Parathyroid adenoma (tissue), 2 donors: ENCODE measurements at regions not wholly inside any gene's neighbourhood (a gene's known extent, or its start where the extent isn't known, plus 50 kb on each side); places are given as distances from the start of the nearest gene placed in this dataset.
"Not testable (repeated sequence)": the region's sequence is repeated elsewhere in the genome, so short reads cannot be mapped to it uniquely, and the experiment has no call there.

ENCODE experiments used
- H2AFZ ChIP-seq: fragments of 300-600 bp; sonication (generic); one replicate; pipeline ENCODE4 v1.7.0; 2017; ENCODE audit warnings: antibody characterized with exemption, mild to moderate bottlenecking
- H3K27ac ChIP-seq: fragments of 300-600 bp; sonication (generic); one replicate; pipeline ENCODE4 v1.7.0; 2017
- H3K27me3 ChIP-seq: fragments of 300-600 bp; sonication (generic); one replicate; pipeline ENCODE4 v1.7.0; 2017; ENCODE audit warnings: low read length; ENCODE audit not compliant: control insufficient read depth, insufficient read depth
- H3K36me3 ChIP-seq: fragments of 300-600 bp; sonication (generic); one replicate; pipeline ENCODE4 v1.7.0; 2017; ENCODE audit warnings: low read length; ENCODE audit not compliant: control insufficient read depth, insufficient read depth
- H3K4me1 ChIP-seq: fragments of 300-600 bp; sonication (generic); one replicate; pipeline ENCODE4 v1.7.0; 2017; ENCODE audit warnings: control low read depth
- H3K4me2 ChIP-seq: fragments of 300-600 bp; sonication (generic); one replicate; pipeline ENCODE4 v1.7.0; 2017; ENCODE audit warnings: low read length
- H3K4me3 ChIP-seq: fragments of 300-600 bp; sonication (generic); one replicate; pipeline ENCODE4 v1.7.0; 2017; ENCODE audit warnings: low read depth, low read length
- H3K79me2 ChIP-seq: fragments of 300-600 bp; sonication (generic); one replicate; pipeline ENCODE4 v1.7.0; 2017; ENCODE audit warnings: control low read depth
- H3K9ac ChIP-seq: fragments of 300-600 bp; sonication (generic); one replicate; pipeline ENCODE4 v1.7.0; 2017; ENCODE audit warnings: mild to moderate bottlenecking
- H3K9me3 ChIP-seq: fragments of 300-600 bp; sonication (generic); one replicate; pipeline ENCODE4 v1.7.0; 2017; ENCODE audit warnings: low read length; ENCODE audit not compliant: control insufficient read depth
- TF ChIP-seq, protein P1 (sequence below): fragments of 300-600 bp; sonication (generic); IDR thresholded peaks from one replicate; pipeline ENCODE4 v1.7.0; 2017; ENCODE audit warnings: antibody characterized with exemption, mild to moderate bottlenecking
- donor health status: primary hyperparathyroidism.

GRCh38 chr4:135429528-135429927 is 1227.9 kb upstream of the PABPC4L start:
- H3K27ac ChIP-seq, result no peak overlapping the region
- H3K4me2 ChIP-seq, result no peak overlapping the region
- H3K9me3 ChIP-seq, result no peaks in the 10 kb centered on the region
- H3K9ac ChIP-seq, result no peak overlapping the region
- no peaks in the 10 kb centered on the region for H3K4me1 ChIP-seq
- TF ChIP-seq, protein P1, sequence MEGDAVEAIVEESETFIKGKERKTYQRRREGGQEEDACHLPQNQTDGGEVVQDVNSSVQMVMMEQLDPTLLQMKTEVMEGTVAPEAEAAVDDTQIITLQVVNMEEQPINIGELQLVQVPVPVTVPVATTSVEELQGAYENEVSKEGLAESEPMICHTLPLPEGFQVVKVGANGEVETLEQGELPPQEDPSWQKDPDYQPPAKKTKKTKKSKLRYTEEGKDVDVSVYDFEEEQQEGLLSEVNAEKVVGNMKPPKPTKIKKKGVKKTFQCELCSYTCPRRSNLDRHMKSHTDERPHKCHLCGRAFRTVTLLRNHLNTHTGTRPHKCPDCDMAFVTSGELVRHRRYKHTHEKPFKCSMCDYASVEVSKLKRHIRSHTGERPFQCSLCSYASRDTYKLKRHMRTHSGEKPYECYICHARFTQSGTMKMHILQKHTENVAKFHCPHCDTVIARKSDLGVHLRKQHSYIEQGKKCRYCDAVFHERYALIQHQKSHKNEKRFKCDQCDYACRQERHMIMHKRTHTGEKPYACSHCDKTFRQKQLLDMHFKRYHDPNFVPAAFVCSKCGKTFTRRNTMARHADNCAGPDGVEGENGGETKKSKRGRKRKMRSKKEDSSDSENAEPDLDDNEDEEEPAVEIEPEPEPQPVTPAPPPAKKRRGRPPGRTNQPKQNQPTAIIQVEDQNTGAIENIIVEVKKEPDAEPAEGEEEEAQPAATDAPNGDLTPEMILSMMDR, result no peak
- H3K36me3 ChIP-seq, result no peaks in the 10 kb centered on the region
- H3K27me3 ChIP-seq, result no peaks in the 10 kb centered on the region
- H2AFZ ChIP-seq, result no peak overlapping the region
- no peaks in the 10 kb centered on the region for H3K79me2 ChIP-seq
- H3K4me3 ChIP-seq, result no peak overlapping the region

GRCh38 chr4:135418353-135418752 is 1216.8 kb upstream of the PABPC4L start:
- TF ChIP-seq, protein P1, result no peak
- Histone ChIP-seq H3K9me3 (no peaks in the 10 kb centered on the region), H3K4me3 (no peak overlapping the region), H3K4me1 (no peaks in the 10 kb centered on the region), H3K36me3 (no peaks in the 10 kb centered on the region), H3K79me2 (no peaks in the 10 kb centered on the region), H3K27ac (no peak overlapping the region), H2AFZ (no peak overlapping the region), H3K4me2 (no peak overlapping the region), H3K27me3 (no peaks in the 10 kb centered on the region), H3K9ac (no peak overlapping the region)

GRCh38 chr4:135412213-135412612 is 1210.6 kb upstream of the PABPC4L start:
- no peak overlapping the region for H3K4me2 ChIP-seq
- TF ChIP-seq, protein P1, result no peak
- no peaks in the 10 kb centered on the region for H3K36me3 ChIP-seq
- no peak overlapping the region for H3K9ac ChIP-seq
- no peak overlapping the region for H3K4me3 ChIP-seq
- H3K27me3 ChIP-seq, result no peaks in the 10 kb centered on the region
- no peaks in the 10 kb centered on the region for H3K9me3 ChIP-seq
- H3K4me1 ChIP-seq, result no peaks in the 10 kb centered on the region
- H3K79me2 ChIP-seq, result no peaks in the 10 kb centered on the region
- no peak overlapping the region for H3K27ac ChIP-seq
- no peak overlapping the region for H2AFZ ChIP-seq

DNA sequence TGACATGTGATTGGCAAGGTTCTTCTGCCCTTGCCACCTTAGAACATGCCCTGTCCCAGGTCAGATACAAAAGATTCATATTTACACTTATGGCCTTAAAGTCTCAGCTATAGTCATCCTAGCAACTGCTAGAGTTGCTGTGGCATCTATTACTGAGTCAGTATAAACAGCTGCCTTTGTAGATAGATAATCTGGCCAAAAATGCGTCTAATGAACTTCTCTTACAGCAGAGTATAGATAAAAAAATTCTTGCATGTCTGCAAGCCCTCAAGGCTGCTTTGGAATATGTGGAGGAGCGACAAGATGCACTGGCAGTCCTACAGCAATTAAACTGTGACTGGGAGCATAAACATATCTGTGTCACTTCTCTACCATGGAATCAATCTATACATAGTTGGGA is 1209.7 kb upstream of the PABPC4L start:
- Histone ChIP-seq H3K4me3 (no peak overlapping the region), H3K27me3 (no peaks in the 10 kb centered on the region), H2AFZ (no peak overlapping the region), H3K27ac (no peak overlapping the region), H3K4me2 (no peak overlapping the region), H3K36me3 (no peaks in the 10 kb centered on the region), H3K9me3 (no peaks in the 10 kb centered on the region), H3K79me2 (no peaks in the 10 kb centered on the region), H3K4me1 (no peaks in the 10 kb centered on the region), H3K9ac (no peak overlapping the region)
- TF ChIP-seq, protein P1, result no peak

DNA sequence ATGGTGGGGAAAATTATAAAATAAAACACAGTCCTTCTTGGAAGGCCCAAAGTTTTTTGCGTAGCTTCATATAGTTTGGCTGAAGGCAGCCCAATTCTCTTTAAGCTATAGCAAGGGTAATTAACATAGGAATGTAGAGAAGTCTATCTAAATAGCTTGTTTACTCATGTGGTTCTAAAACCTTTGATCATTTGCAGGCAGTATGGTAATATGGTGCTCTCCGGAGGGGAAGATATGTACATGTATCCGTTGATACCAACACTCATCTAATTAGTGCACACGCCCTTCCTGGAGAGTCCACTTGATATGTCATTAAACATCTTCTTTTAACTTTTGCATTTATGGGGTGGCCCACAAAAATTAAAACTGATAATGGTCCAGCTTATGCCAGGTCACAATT is 1207.7 kb upstream of the PABPC4L start:
- not testable (repeated sequence) for H3K79me2 ChIP-seq, H2AFZ ChIP-seq, H3K4me3 ChIP-seq, H3K36me3 ChIP-seq, H3K4me2 ChIP-seq, H3K27me3 ChIP-seq, H3K4me1 ChIP-seq, H3K9ac ChIP-seq, H3K9me3 ChIP-seq, H3K27ac ChIP-seq
